Fibroblast of the aortic adventitia (primary cell): ENCODE measurements at regions not wholly inside any gene's neighbourhood (a gene's known extent, or its start where the extent isn't known, plus 50 kb on each side); places are given as distances from the start of the nearest gene placed in this dataset.

ENCODE experiments used
- DNase-seq: peaks from one replicate; pipeline ENCODE4 v3.0.0-alpha.2; 2010; ENCODE audit warnings: low read depth
- H3K4me3 ChIP-seq: 2 replicates; pipeline ENCODE4 v1.5.1; 2011; ENCODE audit warnings: low read depth, mild to moderate bottlenecking, control low read depth, low read length, moderate library complexity
- CTCF ChIP-seq: IDR thresholded peaks from 2 replicates; pipeline ENCODE4 v1.5.1; 2011; ENCODE audit warnings: mild to moderate bottlenecking, low read length, control low read depth, inconsistent platforms; ENCODE audit not compliant: insufficient read depth

GRCh38 chr12:131564845-131565244 is 146.0 kb upstream of the SFSWAP start:
- no peak for DNase-seq
- no peak for TF ChIP-seq CTCF
- no peak overlapping the region for H3K4me3 ChIP-seq

GRCh38 chr12:131565267-131566015 is 145.4 kb upstream of the SFSWAP start:
- no peak for TF ChIP-seq CTCF
- DNase-seq = no peak
- no peak overlapping the region for H3K4me3 ChIP-seq

- no peak for TF ChIP-seq CTCF
- H3K4me3 ChIP-seq = no peak overlapping the region
- DNase-seq = no peak
Observed at GRCh38 chr12:131568336-131568735, 142.6 kb upstream of the SFSWAP start.

GRCh38 chr12:131570596-131570995 is 140.3 kb upstream of the SFSWAP start:
- DNase-seq = no peak

GRCh38 chr12:131571827-131572226 is 139.1 kb upstream of the SFSWAP start:
- no peak overlapping the region for H3K4me3 ChIP-seq

More at GRCh38 chr12:131570596-131570995, 140.3 kb upstream of the SFSWAP start:
- TF ChIP-seq CTCF = no peak
- H3K4me3 ChIP-seq = no peak overlapping the region

GRCh38 chr12:131572626-131573025 is 138.3 kb upstream of the SFSWAP start:
- TF ChIP-seq CTCF = no peak
- no peak for DNase-seq
- H3K4me3 ChIP-seq = no peak overlapping the region

More at GRCh38 chr12:131571827-131572226, 139.1 kb upstream of the SFSWAP start:
- no peak for TF ChIP-seq CTCF
- no peak for DNase-seq
